ENCODE measurements at regions not wholly inside any gene's neighbourhood (a gene's known extent, or its start where the extent isn't known, plus 50 kb on each side); places are given as distances from the start of the nearest gene placed in this dataset.
A peak's percentile ranks its signal among the peaks of the same experiment; 100 is the strongest.
"Not testable (repeated sequence)": the region's sequence is repeated elsewhere in the genome, so short reads cannot be mapped to it uniquely, and the experiment has no call there.

DNA sequence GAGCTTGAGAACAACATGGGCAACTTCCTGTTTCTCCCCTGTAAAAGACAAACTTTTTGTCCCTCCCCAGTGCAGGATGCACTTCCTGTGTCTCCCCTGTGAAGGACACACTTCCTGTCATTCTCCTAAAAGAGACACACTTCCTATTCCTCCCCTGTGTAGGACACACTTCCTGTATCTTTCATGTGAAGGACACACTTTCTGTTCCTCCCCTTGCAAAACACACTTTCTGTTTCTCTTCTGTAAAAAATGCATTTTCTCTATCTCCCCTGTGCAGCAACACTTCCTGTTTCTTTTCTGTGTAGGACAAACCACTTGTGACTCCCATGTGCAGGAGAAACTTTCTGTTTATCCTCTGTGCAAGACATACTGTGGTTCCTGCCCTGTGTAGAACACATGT is 488.6 kb upstream of the USP9Y start:
- DNase-seq (ENCODE audit: low spot score) = no peak

DNA sequence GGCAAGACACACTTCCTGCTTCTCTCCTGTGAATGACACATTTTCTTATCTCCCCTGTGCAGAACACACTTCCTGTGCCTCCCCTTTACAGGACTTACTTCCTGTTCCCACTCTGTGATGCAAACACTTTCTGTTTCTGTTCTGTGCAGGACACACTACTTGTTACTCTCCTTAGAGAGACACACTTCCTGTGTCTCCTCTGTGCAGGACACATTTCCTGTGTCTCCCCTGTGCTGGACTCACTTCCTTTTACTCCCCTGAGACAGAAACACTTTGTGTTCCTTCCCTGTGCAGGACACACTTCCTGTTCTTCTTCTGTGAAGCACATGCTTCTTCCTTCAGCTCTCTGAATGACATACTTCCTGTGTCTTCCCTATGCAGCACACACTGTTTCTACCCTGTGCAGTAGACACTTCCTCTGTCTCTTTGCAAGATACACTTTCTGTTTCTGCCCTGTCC is 485.4 kb upstream of the USP9Y start:
- no peak for DNase-seq (ENCODE audit: low spot score)

DNA sequence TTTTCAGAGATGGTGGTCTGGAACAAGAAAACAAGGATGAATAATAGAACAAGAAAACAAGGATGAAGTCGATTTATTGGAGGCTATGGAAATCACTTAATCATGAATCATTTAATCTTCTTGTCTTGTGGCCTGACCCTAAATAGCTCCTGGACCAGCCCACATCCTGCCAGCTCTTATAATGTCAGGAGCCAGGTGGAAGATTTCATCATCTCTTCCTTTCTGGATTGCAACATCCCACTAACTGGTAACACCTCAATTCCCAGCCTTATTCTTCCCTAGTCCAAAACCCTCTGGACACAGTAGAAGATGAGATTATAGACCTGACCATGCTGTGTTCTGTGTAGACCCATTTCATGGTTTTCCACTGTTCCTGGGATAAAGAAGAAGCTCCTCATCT is 470.1 kb upstream of the USP9Y start:
- no peak for DNase-seq (ENCODE audit: low spot score)

DNA sequence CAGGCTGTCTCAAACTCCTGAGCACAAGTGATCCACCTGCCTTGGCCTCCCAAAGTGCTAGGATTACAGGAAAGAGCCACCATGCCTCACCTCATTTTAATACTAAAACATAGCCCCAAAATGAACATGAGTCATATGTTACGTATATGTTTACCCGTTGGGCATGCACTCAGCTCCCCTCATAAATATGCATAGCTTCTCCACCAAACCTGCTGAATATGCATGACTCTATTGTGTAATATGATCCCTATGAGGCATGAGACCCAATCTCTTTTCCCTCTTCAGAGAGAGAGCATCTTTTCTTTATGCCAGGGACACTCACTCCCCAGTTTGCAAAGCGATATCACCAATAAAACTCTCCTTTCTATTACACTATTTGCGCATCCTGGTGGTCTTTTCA is 464.6 kb upstream of the USP9Y start:
- DNase-seq (ENCODE audit: low spot score) = no peak

DNA sequence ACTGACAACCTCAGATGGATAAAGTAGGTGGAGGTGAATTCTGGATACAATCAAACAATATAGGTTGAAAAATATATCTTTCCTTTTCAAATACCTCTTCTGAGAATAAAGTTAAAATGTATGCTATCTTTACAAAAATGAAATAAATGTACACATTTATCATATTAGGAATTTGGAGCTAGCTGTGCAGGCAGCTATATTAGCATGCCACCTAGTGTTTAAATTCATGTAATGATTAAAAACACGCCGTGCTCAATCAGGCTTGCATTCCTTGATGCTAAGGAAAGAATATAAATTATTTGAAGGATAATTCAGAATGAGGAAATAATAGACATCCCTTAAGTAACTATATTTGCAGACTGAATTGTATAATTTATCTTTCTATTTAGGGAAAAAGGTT is 460.7 kb upstream of the USP9Y start:
- not testable (repeated sequence) for DNase-seq (ENCODE audit: low spot score)

DNA sequence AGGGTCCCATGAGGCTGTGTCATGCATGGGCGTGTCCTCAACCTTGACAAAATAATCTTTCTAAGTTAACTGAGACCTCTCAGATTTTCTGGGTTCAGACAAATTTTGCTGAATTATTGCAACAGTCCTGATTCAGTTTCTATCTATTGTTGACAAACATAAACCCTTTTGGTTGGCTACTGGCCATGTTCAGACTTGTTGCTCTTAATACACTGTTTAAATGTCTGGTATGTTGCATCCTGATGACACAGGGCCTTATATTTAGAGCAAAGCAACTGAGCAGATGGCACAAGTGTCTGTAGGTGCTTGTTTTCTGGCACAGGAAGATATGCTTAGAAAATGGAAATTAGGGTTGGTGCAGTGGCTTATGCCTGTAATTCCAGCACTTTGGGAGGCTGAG is 456.9 kb upstream of the USP9Y start:
- DNase-seq (ENCODE audit: low spot score) = no peak

DNA sequence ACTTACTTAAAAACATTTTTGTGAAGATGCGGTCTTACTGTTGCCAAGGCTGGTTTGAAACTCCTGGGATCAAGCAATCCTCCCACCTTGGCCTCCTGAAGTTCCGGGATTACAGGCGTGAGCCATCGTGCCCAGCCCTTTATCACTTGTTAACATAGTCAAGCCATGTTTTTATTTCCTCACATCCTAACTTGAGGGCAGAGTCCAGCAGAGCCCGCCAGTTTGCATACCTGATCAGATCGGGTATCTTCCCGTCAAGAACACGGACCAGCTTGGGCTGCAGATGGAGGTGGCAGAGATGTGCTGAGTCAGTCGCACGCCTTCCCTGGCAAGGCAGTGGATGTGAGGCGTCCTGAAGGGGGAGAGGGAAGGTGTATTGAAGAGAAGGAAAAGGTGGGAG is 447.3 kb upstream of the USP9Y start:
- no peak for DNase-seq (ENCODE audit: low spot score)

DNA sequence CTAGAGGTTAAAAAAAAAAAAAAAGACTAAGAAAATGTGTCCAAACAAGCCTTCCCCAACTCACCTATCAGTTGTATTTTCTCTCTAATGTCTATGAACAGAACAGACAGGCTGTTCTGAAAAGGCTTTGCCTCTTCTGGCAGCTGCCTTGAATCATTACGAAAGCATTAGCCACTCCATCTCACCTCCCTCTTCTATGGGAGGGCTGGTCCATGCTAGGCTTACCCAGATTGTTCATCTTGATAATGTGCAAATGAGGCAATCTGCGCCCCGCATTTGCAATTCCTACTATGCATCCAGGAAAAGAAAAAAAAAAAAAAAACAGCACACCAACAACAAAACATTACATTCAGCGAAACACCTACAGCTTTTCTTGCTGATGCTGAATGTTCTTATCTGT is 429.9 kb upstream of the USP9Y start:
- DNase-seq (ENCODE audit: low spot score) = no peak

DNA sequence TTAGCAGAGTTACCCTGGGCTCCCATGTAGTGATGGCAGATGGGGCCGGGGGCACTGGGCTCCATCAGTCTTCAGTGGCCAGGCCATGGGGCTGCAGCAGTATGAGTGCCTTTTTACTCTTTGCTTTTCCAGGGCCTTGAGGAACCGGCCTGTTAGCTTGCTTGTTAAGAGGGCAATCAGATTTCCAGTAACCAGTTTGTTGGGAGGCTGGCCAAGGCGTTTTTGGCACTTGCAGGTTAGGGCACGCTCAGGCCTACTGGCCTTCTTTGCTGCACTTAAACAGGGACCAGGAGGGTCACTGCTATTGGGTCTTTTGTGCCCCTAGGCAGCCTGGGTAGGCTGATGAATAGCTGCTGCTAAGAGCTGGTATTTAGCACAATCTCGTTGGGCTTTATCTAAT is 415.4 kb upstream of the USP9Y start:
- no peak for DNase-seq (ENCODE audit: low spot score)

DNA sequence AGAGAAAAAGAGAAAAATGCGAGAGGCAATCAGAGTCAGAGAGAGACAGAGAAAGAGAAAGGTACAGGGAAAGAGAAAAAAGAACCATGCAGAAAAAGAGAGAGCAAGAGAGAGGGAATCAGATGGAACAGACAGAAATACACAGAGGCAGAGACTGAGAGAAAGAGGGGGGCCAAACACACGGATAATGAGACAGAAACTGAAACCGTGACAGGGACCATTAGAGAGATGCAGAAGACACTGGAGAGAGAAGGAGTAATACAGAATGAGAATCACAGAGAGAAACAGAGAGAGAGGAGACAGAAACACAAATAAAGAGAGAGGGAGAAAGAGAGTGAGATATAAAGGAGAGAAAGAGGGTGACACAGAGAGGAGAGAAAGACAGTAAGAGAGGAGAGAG is 412.1 kb upstream of the USP9Y start:
- no peak for DNase-seq (ENCODE audit: low spot score)

DNA sequence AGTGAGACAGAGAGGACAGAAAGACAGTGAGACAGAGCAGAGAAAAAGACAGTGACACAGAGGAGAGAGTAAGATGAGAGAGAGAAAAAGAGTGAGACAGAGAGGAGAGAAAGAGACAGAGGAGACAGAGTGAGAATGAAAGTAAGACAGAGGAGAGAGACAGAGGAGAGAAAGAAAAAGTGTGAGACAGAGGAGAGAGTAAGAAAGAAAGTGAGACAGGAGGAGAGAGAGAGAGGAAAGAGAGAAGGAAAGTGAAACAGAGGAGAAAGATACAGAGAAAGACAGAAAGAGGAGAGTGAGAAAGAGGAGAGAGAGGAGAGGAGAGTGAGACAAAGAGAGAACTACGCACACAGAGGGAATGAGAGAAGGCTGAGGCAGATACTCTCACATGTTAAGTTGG is 411.6 kb upstream of the USP9Y start:
- no peak for DNase-seq (ENCODE audit: low spot score)

DNA sequence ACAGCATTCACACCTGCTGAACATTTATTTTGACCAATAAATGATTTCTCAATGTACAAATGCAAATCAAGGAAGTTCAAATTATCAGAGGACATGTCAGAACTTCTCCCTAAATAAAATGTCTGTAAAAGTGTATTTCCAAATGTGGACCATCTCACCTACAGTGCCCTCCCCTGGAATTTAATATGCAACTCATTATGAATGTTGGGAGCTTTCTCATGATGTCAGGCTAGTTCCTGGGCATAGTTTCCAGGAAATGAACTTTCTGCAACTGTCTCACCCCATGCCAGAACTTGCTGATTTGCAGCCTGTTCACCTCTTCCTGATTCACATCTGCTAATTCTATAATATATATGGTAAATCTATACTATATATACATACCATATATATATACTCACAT is 408.5 kb upstream of the USP9Y start:
- DNase-seq (ENCODE audit: low spot score) = no peak

DNA sequence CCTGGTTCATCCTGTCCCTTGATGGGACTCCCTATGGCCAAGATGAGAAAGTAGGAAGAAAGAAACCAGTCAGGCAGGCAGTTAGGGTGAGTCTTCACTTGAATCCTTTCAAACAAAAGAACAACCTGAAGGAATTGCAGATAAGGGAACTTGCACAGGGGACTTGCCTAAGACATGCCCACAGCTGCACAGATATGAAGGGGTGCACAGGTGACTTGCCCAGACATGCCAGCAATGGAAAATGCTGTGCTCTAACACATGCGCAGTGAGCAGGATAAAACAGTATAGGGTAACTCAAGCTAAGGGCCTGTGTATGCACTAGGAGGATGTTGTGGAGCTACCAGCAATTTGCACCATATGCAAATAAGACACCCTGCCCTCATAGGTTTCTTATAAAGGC is 404.6 kb upstream of the USP9Y start:
- DNase-seq (ENCODE audit: low spot score) = no peak

DNA sequence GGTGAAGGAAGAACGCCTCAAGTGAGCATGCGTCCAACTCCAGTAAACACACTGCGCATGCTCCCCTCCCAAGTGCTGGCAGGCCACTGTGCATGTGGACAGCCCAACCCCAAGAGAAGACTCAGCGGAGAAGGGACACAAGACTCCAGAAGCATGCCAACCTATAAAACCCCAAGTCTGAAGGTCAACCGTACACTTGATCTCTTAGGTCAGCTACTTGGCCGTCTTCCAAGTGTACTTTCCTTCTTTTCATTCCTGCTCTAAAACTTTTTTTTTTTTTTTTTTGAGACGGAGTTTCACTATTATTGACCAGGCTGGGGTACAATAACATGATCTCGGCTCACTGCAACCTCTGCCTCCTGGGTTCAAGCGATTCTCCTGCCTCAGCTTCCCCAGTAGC is 401.2 kb upstream of the USP9Y start:
- DNase-seq (ENCODE audit: low spot score) = not testable (repeated sequence)

DNA sequence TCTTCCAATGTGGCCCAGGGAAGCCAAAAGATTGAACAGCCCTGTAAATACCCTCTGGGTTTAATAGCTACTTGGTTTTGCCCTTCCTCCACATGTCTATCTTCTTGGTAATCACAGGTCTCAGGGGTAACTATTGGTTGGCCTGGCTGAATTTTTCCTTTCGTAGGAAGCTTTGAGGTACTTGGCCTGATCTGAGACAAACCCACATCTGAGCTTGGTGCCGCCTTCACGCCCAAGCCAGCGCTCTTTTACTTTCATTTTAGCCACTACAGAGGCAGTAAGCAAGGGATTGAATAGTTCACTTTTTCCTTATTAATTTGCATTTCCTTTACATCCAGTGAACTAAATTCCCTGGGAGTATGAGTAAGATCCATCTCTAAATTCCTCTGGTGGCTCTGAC is 397.6 kb upstream of the USP9Y start:
- no peak for DNase-seq (ENCODE audit: low spot score)

DNA sequence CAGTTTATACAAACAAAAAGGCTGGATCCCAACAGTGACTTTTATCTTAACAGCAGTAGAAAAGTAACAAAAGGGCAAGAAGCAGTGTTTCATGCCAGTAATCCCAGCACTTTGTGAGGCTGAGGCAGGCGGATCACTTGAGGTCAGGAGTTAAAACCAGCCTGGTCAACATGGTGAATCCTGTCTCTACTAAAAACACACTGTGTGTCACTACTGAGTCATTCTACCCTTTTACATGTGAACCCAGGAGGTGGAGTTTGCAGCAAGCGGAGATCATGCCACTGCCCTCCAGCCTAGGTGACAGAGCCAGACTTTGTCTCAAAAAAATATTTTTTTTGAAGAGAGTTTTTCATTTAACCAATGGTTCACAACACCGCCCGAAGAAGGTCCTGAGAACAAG is 395.6 kb upstream of the USP9Y start:
- no peak for DNase-seq (ENCODE audit: low spot score)

DNA sequence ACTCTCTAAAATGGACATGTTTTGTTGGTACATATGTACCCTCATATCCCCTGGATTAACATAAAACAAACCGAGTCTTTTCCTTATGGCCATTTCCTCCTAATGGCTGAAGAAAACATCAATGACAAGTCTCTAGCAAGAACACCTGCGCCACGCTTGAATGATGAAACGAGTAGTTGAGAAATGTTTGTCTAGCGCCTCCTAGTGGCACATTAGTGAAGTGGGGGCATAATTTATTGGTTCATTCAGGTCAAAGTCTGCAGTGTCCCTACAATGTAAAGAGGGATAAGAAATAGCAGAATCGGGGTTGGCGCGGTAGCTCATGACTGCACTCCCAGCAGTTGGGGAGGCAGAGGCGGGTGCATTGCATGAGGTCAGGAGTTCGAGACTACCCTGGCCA is 391.8 kb upstream of the USP9Y start:
- peak; percentile 9 for DNase-seq (ENCODE audit: low spot score)

DNA sequence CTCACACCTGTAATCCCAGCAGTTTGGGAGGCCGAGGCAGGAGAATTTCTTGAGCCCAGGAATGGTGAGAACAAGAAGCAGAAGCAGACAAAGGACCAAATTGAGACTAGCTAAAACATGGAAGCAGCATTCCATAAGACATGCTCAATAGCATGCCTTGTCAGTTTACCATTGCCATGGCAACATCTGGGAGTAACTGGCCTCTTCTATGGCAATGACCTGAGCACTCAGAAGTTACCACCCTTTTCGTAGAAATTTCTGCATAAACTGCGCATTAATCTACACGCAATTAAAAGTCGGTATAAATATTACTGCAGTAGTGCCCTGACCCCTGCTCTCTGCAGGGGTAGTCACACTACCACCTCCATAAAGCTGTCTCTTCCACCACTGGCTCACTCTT is 390.2 kb upstream of the USP9Y start:
- DNase-seq (ENCODE audit: low spot score) = no peak

DNA sequence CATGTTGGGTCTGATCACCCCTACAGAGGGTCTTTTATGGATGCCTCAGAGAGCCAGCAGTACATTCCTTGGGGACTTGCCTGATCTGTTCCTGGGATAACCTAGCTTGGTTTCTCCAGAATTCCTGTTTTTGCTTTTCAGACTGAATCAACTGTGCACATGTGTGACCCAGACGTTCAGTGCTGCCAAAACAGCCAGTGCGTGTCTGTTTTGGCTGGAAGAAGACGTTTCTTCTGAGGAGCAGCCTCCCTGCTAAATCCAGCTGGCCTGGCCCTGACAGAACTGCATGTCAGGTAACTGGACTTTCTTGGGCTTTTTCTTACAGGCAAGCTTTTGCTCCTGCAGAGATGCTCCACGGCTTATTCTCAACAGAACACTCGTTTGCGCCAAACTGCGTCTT is 373.3 kb upstream of the USP9Y start:
- DNase-seq (ENCODE audit: low spot score) = no peak

DNA sequence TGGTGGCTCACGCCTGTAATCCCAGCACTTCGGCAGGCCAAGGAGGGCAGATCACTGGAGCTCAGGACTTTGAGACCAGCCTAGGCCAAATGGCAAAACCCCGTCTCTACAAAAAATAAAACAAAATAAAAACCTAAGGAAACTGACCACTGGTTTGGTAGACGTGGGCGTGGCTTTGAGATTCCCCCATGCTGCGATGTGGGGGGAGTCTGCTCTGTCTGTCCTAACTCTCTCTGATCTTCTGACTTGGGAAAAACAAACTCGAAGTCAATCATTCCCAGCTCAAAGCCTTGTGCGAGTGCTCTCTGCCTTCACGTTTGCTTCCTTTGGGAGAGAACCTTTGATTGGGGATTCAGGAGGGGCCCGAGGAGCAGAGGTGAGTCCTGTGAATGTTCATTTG is 369.1 kb upstream of the USP9Y start:
- not testable (repeated sequence) for DNase-seq (ENCODE audit: low spot score)

DNA sequence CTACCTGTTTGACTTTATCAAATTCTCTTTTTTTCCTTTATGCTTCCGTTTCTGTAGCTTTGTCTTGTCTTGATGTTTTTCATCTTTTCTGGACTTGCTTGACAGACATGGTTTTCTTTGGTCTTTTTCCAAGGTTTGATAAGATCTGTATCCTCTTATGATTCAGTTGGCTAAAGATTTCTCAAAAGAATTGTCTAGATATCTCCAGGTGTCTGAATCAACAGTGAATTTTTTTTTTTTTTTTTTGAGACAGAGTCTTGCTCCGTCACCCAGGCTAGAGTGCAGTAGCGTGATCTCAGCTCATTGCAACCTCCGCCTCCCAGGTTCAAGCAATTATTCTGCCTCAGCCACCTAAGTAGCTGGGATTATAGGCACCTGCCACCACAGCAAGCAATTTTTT is 357.8 kb upstream of the USP9Y start:
- DNase-seq (ENCODE audit: low spot score) = no peak

DNA sequence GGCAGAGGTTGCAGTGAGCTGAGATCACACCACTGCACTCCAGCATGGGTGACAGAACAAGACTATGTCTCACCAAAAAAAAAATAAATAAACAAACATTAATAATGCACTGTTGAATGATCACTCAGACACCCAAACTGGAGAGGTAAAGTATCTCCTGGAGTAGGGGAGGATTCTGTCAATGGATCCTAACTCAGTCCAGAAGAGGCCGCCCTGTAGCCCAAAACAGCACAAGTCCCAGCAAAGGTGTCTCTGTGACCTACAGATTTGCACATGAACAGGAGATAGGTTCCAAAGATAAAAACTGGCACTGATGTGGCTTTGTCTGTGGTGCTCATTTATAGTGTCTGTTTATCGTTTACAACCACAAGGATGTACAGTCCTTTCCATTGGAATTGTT is 352.9 kb upstream of the USP9Y start:
- no peak for DNase-seq (ENCODE audit: low spot score)

DNA sequence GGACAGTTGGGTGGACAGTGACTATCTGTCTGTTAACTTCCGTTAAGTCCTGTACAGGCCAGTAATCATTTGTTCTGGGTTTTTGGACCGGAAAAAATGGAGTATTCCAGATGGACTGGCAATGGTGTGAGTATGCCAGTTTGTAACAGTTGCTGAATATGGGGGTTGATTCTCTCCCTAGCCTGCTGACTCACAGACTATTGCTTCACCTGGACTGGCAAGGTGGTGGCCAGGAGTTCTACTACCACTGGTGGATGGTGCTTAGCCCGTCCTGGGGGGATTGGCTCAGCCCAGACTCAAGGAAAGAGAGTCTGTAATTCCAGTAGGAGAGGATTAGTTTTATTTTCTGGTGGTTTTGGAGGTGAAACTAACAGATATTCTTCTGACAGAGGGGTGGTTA is 343.8 kb upstream of the USP9Y start:
- no peak for DNase-seq (ENCODE audit: low spot score)

DNA sequence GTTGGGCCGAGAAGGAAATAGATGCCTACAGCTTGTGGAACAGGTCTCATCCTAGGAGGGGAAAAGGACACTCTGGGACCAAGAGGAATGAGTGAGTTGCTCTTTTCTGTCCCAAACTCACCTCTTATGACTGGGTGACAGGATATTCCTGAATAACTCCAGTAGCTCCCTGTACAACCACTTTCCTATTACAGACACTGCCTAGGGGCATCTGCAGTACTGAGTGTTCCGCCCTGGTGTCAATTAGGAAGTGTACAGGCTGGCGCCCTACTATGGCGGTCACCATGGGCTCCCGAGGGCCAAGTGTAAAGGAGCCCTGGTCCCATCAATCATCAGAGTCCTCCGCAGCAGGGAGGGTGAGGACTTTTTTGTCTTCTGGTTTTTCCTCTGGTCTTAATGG is 343.4 kb upstream of the USP9Y start:
- DNase-seq (ENCODE audit: low spot score) = no peak

DNA sequence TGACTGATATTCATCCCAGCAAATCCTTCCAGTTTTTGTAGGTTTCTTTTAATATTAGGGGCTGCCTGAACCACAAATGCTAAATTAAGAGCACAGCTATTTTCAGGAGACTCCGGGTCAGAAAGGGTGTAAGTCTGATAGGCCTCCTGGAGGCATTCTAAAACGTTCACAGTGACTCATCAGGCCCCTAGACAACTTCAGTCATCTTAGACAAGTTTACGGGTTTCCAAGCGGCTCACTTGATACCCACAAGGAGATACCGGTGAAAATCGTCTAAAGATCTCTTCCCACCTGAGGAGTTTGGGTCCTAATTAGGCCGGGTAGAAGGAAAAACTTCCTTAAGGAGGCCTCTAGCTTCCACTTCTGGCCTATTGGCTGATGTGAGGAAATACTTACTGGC is 342.7 kb upstream of the USP9Y start:
- DNase-seq (ENCODE audit: low spot score) = no peak
